K562 (cell line): ENCODE measurements at regions not wholly inside any gene's neighbourhood (a gene's known extent, or its start where the extent isn't known, plus 50 kb on each side); places are given as distances from the start of the nearest gene placed in this dataset.

Source experiments
- ATAC-seq: fragments of 200-7000 bp; cut with Tn5 transposase; 3 replicates; pipeline ENCODE4 v1.9.1; 2020; ENCODE audit warnings: moderate library complexity
- BruUV-seq: library from RNA; stranded (reverse); fragments of 400-500 nt; replicated peaks from 2 replicates; lab custom pipeline; 2021; lab: Mats Ljungman, UMichigan
- CTCF ChIA-PET: fragments of 300-600 bp; formaldehyde crosslinking; extraction: SDS; loops from one replicate; lab custom pipeline; 2021; ENCODE audit warnings: low intra/inter-chr PET ratio; lab: Yijun Ruan, JAX
- POLR2A ChIA-PET: fragments of 300-600, 350-650 bp; sonication (Branson Sonifier 250); formaldehyde crosslinking; extraction: SDS; loops from one replicate; lab custom pipeline; 2021; ENCODE audit warnings: antibody characterized with exemption, inconsistent platforms; lab: Yijun Ruan, JAX
- DNase-seq, 4 experiments: peaks; one replicate each; pipeline versions ENCODE4 v3.0.0 to v3.0.0-alpha.2; 2011 to 2018; ENCODE audit warnings: low spot score in 3 of 4, mixed read lengths in 3 of 4; ENCODE audit errors: extremely low read depth in 1 of 4
- FAIRE-seq: peaks from 2 replicates; lab custom pipeline; 2011; peaks lifted over from hg19 to GRCh38; lab: Jason Lieb, UNC
- H2AFZ ChIP-seq: 2 replicates; pipeline ENCODE4 v1.6.0; 2011; ENCODE audit warnings: low read depth, low read length, control low read depth, inconsistent platforms
- H3K27ac ChIP-seq: fragments of 200-600 bp; 3 replicates; pipeline ENCODE4 v1.8.0; 2011; ENCODE audit warnings: low read depth, mild to moderate bottlenecking, control low read depth, inconsistent platforms, low read length, moderate library complexity, mixed read lengths; ENCODE audit errors: extremely low read depth
- H3K27me3 ChIP-seq, 2 experiments: fragments of 300-600 bp in 1 of 2; 2 replicates in 1 of 2; 3 replicates in 1 of 2; pipeline versions ENCODE4 v1.6.0 to v1.8.0; 2011; ENCODE audit warnings: inconsistent platforms in 2 of 2, low read length in 2 of 2, mild to moderate bottlenecking in 1 of 2, mixed read lengths in 1 of 2, moderate library complexity in 1 of 2; ENCODE audit not compliant: control insufficient read depth in 2 of 2, insufficient read depth in 2 of 2
- H3K36me3 ChIP-seq: fragments of 300-600 bp; 3 replicates; pipeline ENCODE4 v1.8.0; 2011; ENCODE audit warnings: mild to moderate bottlenecking, low read length, inconsistent platforms; ENCODE audit not compliant: control insufficient read depth, insufficient read depth
- H3K4me1 ChIP-seq, 2 experiments: fragments of 200-600 bp in 1 of 2; replicated peaks in 1 of 2; 2 replicates in 1 of 2; 3 replicates in 1 of 2; pipeline versions ENCODE4 v1.5.1 to v1.8.0; 2011; ENCODE audit warnings: inconsistent platforms in 2 of 2, low read length in 2 of 2, mild to moderate bottlenecking in 1 of 2, mixed read lengths in 1 of 2, moderate library complexity in 1 of 2; ENCODE audit not compliant: control insufficient read depth in 2 of 2, insufficient read depth in 2 of 2
- H3K4me2 ChIP-seq: 2 replicates; pipeline ENCODE4 v1.6.1; 2011; ENCODE audit warnings: low read length, control low read depth, inconsistent platforms, mixed read lengths; ENCODE audit not compliant: insufficient read depth
- H3K4me3 ChIP-seq: fragments of 200-600 bp; sonication (generic), shearing (Covaris generic); 2 replicates; pipeline ENCODE4 v1.5.1; 2016; ENCODE audit warnings: control low read depth, inconsistent platforms
- H3K79me2 ChIP-seq: fragments of 200-600 bp; 3 replicates; pipeline ENCODE4 v1.8.0; 2011; ENCODE audit warnings: low read length, inconsistent platforms; ENCODE audit not compliant: control insufficient read depth, insufficient read depth
- H3K9ac ChIP-seq, 2 experiments: 2 replicates each; pipeline versions ENCODE4 v1.6.0 to v1.6.1; 2011; ENCODE audit warnings: low read depth in 2 of 2, low read length in 2 of 2, control low read depth in 1 of 2, inconsistent platforms in 1 of 2, mild to moderate bottlenecking in 1 of 2, mixed read lengths in 1 of 2; ENCODE audit not compliant: insufficient read depth in 1 of 2
- H3K9me1 ChIP-seq: one replicate; pipeline ENCODE4 v1.6.0; 2011; ENCODE audit warnings: inconsistent platforms, mild to moderate bottlenecking, low read length, moderate library complexity; ENCODE audit not compliant: control insufficient read depth, insufficient read depth
- H3K9me3 ChIP-seq: replicated peaks from 2 replicates; pipeline ENCODE4 v1.5.1; 2011; ENCODE audit warnings: low read depth, low read length, inconsistent platforms; ENCODE audit not compliant: control insufficient read depth, insufficient read depth
- H4K20me1 ChIP-seq: replicated peaks from 2 replicates; pipeline ENCODE4 v1.6.1; 2011; ENCODE audit warnings: low read length, inconsistent platforms, mixed read lengths; ENCODE audit not compliant: control insufficient read depth, insufficient read depth
- ATF3 ChIP-seq, 2 experiments: fragments of 450-650 bp in 1 of 2; sonication (generic) in 1 of 2; formaldehyde crosslinking in 1 of 2; IDR thresholded peaks in 1 of 2; conservative IDR thresholded peaks in 1 of 2; 2 replicates each; pipeline versions ENCODE4 v1.6.1 to v1.8.1; 2016 to 2023; ENCODE audit warnings: mild to moderate bottlenecking in 2 of 2, moderate library complexity in 2 of 2, inconsistent platforms in 1 of 2, missing genetic modification reagents in 1 of 2
- CHD2 ChIP-seq: IDR thresholded peaks from 2 replicates; pipeline ENCODE4 v1.6.1; 2011; ENCODE audit warnings: low read depth, low read length
- DACH1 ChIP-seq: fragments of 450-650 bp; IDR thresholded peaks from 2 replicates; pipeline ENCODE4 v1.6.1; 2018; ENCODE audit not compliant: partially characterized antibody
- FOXJ2 ChIP-seq: fragments of 200-800 bp; sonication (Bioruptor generic); IDR thresholded peaks from 2 replicates; pipeline ENCODE4 v1.6.1; 2016; ENCODE audit warnings: missing genetic modification characterization, missing compliant biosample characterization
- GABPB2 ChIP-seq: fragments of 250-450 bp; sonication (Bioruptor Pico); conservative IDR thresholded peaks from 2 replicates; pipeline ENCODE4 v1.5.1; 2021; ENCODE audit warnings: mild to moderate bottlenecking
- HLTF ChIP-seq: fragments of 450-650 bp; IDR thresholded peaks from 2 replicates; pipeline ENCODE4 v1.6.1; 2016
- RBM17 ChIP-seq: fragments of 200-400 bp; formaldehyde crosslinking; IDR thresholded peaks from 2 replicates; pipeline ENCODE4 v1.6.1; 2017; ENCODE audit warnings: low read depth, mild to moderate bottlenecking, low read length, borderline replicate concordance
- TAL1 ChIP-seq: fragments of 450-650 bp; IDR thresholded peaks from 2 replicates; pipeline ENCODE4 v1.6.1; 2016; ENCODE audit warnings: mild to moderate bottlenecking
- THAP12 ChIP-seq: fragments of 250-450 bp; sonication (Bioruptor Pico); IDR thresholded peaks from 2 replicates; pipeline ENCODE4 v1.9.0; 2021; ENCODE audit warnings: mild to moderate bottlenecking, inconsistent platforms
- ZKSCAN3 ChIP-seq: fragments of 250-450 bp; sonication (Bioruptor Pico); IDR thresholded peaks from 2 replicates; pipeline ENCODE4 v1.4.0; 2020
- ZNF143 ChIP-seq: sonication (generic); formaldehyde crosslinking; IDR thresholded peaks from 2 replicates; pipeline ENCODE4 v1.9.0; 2022; ENCODE audit warnings: mild to moderate bottlenecking, missing genetic modification reagents
- ZSCAN32 ChIP-seq: fragments of 450-650 bp; formaldehyde crosslinking; IDR thresholded peaks from 2 replicates; pipeline ENCODE4 v1.4.0; 2020; ENCODE audit warnings: mild to moderate bottlenecking, moderate library complexity
- WGBS: fragments of 100-300 bp; shearing (Covaris generic); methylation state at CpG from one replicate; pipeline ENCODE4 v1.1.6; 2016; ENCODE audit warnings: low coverage, mixed read lengths; ENCODE audit not compliant: insufficient coverage; ENCODE audit errors: missing lambda C conversion rate; 5-methylcytosine and 5-hydroxymethylcytosine counted together
- in situ Hi-C: fragments of 300-500 bp; cut with MboI; formaldehyde crosslinking; loops from 4 replicates; pipeline ENCODE4 v1.15.0; 2018; ENCODE audit warnings: inconsistent platforms, mixed read lengths
- intact Hi-C: fragments of 100-400 bp; cut with micrococcal nuclease; formaldehyde crosslinking; loops from 2 replicates; pipeline ENCODE4 v1.14.2; 2022
- TF ChIP-seq, protein P1 (sequence below), 2 experiments: fragments of 200-800 bp in 1 of 2; sonication (Bioruptor generic) in 1 of 2; sonication (generic) in 1 of 2; formaldehyde crosslinking in 1 of 2; IDR thresholded peaks in 1 of 2; conservative IDR thresholded peaks in 1 of 2; 2 replicates each; pipeline versions ENCODE4 v1.5.0 to v1.6.1; 2016 to 2020; ENCODE audit warnings: missing compliant biosample characterization in 1 of 2, missing genetic modification characterization in 1 of 2, missing genetic modification reagents in 1 of 2
- TF ChIP-seq, protein P2 (sequence below): fragments of 450-650 bp; formaldehyde crosslinking; IDR thresholded peaks from 2 replicates; pipeline ENCODE4 v1.4.0; 2020; ENCODE audit warnings: mild to moderate bottlenecking

GRCh38 chr4:62482355-62482754 lies 1282.2 kb downstream of the ADGRL3 start:
- no peaks in the 10 kb centered on the region for H3K27me3 ChIP-seq

More at GRCh38 chr4:62482355-62482754, 1282.2 kb downstream of the ADGRL3 start:
- Histone ChIP-seq H3K27ac (no peak overlapping the region), H3K4me2 (no peak overlapping the region), H3K9me3 (no peaks in the 10 kb centered on the region), H4K20me1 (no peaks in the 10 kb centered on the region), H3K36me3 (no peaks in the 10 kb centered on the region), H3K9me1 (no peaks in the 10 kb centered on the region), H3K4me3 (no peak overlapping the region), H3K9ac (no peak overlapping the region), H3K79me2 (no peaks in the 10 kb centered on the region), H2AFZ (no peak overlapping the region), H3K4me1 (no peaks in the 10 kb centered on the region)
- WGBS: 3% methylated on average over 3 of the region's 3 CpGs
- intact Hi-C loops (no loop called here), in situ Hi-C loops (no loop called here)
- DNase-seq (no peak), ATAC-seq (no peak), FAIRE-seq (no peak)
- CTCF ChIA-PET: no interaction called here
- no peak for TF ChIP-seq HLTF
- TF ChIP-seq, protein P1, sequence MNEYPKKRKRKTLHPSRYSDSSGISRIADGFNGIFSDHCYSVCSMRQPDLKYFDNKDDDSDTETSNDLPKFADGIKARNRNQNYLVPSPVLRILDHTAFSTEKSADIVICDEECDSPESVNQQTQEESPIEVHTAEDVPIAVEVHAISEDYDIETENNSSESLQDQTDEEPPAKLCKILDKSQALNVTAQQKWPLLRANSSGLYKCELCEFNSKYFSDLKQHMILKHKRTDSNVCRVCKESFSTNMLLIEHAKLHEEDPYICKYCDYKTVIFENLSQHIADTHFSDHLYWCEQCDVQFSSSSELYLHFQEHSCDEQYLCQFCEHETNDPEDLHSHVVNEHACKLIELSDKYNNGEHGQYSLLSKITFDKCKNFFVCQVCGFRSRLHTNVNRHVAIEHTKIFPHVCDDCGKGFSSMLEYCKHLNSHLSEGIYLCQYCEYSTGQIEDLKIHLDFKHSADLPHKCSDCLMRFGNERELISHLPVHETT (CRISPR knock-in tag; conservative IDR thresholded peaks at IDR 0.05 in 1 of 2, IDR thresholded peaks at IDR 0.05 in 1 of 2): no peak
- TF ChIP-seq ATF3 (IDR thresholded peaks at IDR 0.05): no peak
- TF ChIP-seq ATF3 (CRISPR knock-in tag; conservative IDR thresholded peaks at IDR 0.05): no peak
- no peak for TF ChIP-seq TAL1
- TF ChIP-seq THAP12 (CRISPR knock-in tag): no peak
- no peak for TF ChIP-seq ZNF143 (CRISPR knock-in tag)
- TF ChIP-seq FOXJ2: no peak
- no peak for TF ChIP-seq GABPB2 (CRISPR knock-in tag)
- TF ChIP-seq, protein P2, sequence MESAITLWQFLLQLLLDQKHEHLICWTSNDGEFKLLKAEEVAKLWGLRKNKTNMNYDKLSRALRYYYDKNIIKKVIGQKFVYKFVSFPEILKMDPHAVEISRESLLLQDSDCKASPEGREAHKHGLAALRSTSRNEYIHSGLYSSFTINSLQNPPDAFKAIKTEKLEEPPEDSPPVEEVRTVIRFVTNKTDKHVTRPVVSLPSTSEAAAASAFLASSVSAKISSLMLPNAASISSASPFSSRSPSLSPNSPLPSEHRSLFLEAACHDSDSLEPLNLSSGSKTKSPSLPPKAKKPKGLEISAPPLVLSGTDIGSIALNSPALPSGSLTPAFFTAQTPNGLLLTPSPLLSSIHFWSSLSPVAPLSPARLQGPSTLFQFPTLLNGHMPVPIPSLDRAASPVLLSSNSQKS: no peak
- TF ChIP-seq DACH1: no peak
- TF ChIP-seq ZKSCAN3: no peak
- no peak for TF ChIP-seq CHD2
- TF ChIP-seq RBM17: no peak
- TF ChIP-seq ZSCAN32 (CRISPR knock-in tag): no peak
- no TSS peak for BruUV-seq
- POLR2A ChIA-PET: no interaction called here
